ENCODE measurements at regions not wholly inside any gene's neighbourhood (a gene's known extent, or its start where the extent isn't known, plus 50 kb on each side); places are given as distances from the start of the nearest gene placed in this dataset.

GRCh38 chr2:106944215-106944614 lies 58.2 kb upstream of the ST6GAL2 start:
- Histone ChIP-seq H3K4me2 (ENCODE audit: insufficient read depth, insufficient read length, low read length) (no peak overlapping the region), H2BK120ac (ENCODE audit: low read depth, low read length, poor library complexity, severe bottlenecking) (no peak overlapping the region), H3K79me1 (ENCODE audit: insufficient read depth, low read depth, low read length, poor library complexity, severe bottlenecking) (no peaks in the 10 kb centered on the region), H3K18ac (ENCODE audit: insufficient read length, low read depth, low read length) (no peak overlapping the region), H2AFZ (ENCODE audit: low read length) (no peak overlapping the region), H3K27ac (ENCODE audit: insufficient read length, low read depth, low read length) (no peak overlapping the region), H4K5ac (ENCODE audit: insufficient read length, low read depth, low read length) (no peak overlapping the region), H2BK12ac (ENCODE audit: insufficient read length, low read depth, low read length) (no peak overlapping the region), H4K8ac (replicated peaks; ENCODE audit: insufficient read length, low read depth, low read length) (no peak overlapping the region), H2BK15ac (ENCODE audit: low read depth, low read length) (no peak overlapping the region), H3K23me2 (ENCODE audit: insufficient read length, low read depth, low read length, poor library complexity, severe bottlenecking) (no peaks in the 10 kb centered on the region), H2BK20ac (ENCODE audit: low read depth, low read length, poor library complexity, severe bottlenecking) (no peak overlapping the region), H3K79me2 (ENCODE audit: insufficient read depth, low read length) (no peaks in the 10 kb centered on the region), H3K9me3 (ENCODE audit: control insufficient read depth, low read depth, low read length) (peaks cover 5% of the 10 kb centered on the region), H3K56ac (ENCODE audit: insufficient read length, low read depth, low read length) (no peak overlapping the region), H3T11ph (ENCODE audit: low read length) (no peak overlapping the region), H3K14ac (ENCODE audit: insufficient read depth, low read length) (no peak overlapping the region), H2BK5ac (ENCODE audit: insufficient read length, low read length) (no peak overlapping the region), H2AK5ac (ENCODE audit: insufficient read length, low read length) (no peak overlapping the region), H3K4me1 (ENCODE audit: insufficient read depth, low read length) (no peaks in the 10 kb centered on the region), H4K91ac (ENCODE audit: insufficient read length, low read depth, low read length) (no peak overlapping the region), H3K23ac (ENCODE audit: insufficient read length, low read depth, low read length) (no peak overlapping the region), H3K9ac (ENCODE audit: extremely low read depth, insufficient read length, low read length) (no peak overlapping the region), H3K27me3 (ENCODE audit: insufficient read depth, low read length) (no peaks in the 10 kb centered on the region), H4K20me1 (ENCODE audit: control insufficient read depth, insufficient read depth, insufficient read length) (no peaks in the 10 kb centered on the region), H3K4ac (ENCODE audit: low read depth, low read length) (no peak overlapping the region)
- DNase-seq: no peak
- H3K27me3 Mint-ChIP-seq (ENCODE audit: low read depth): no peaks in the 10 kb centered on the region
- H3K9me3 Mint-ChIP-seq: peaks cover 3 to 9% of the 10 kb centered on the region in 2 experiments; a peak in 4 of 5 replicates
- H3K27ac Mint-ChIP-seq: no peak overlapping the region
- no peak for TF ChIP-seq CTCF (conservative IDR thresholded peaks at IDR 0.05)
- no peaks in the 10 kb centered on the region for H3K4me1 Mint-ChIP-seq
- no peak overlapping the region for H3K4me3 Mint-ChIP-seq
- H3K36me3 Mint-ChIP-seq (ENCODE audit: insufficient read depth in 1 of 3, low read depth in 3 of 3): peaks cover 2 to 5% (median 3%) of the 10 kb centered on the region in 3 experiments; a peak in 2 of 7 replicates
- no CpG with 5 or more reads among the region's 5 CpGs for WGBS (ENCODE audit: extremely low coverage, insufficient read length, low lambda C conversion rate)

Data from H9 (cell line).